HCEC 1CT (cell line): ENCODE measurements at regions not wholly inside any gene's neighbourhood (a gene's known extent, or its start where the extent isn't known, plus 50 kb on each side); places are given as distances from the start of the nearest gene placed in this dataset.

Experiments
- DNase-seq: peaks from one replicate; pipeline ENCODE4 v3.0.0-alpha.2; 2017

GRCh38 chr2:42913280-42913878 lies 121.0 kb upstream of the HAAO start:
- no peak for DNase-seq

GRCh38 chr2:42910645-42911405 lies 118.4 kb upstream of the HAAO start:
- no peak for DNase-seq

DNA sequence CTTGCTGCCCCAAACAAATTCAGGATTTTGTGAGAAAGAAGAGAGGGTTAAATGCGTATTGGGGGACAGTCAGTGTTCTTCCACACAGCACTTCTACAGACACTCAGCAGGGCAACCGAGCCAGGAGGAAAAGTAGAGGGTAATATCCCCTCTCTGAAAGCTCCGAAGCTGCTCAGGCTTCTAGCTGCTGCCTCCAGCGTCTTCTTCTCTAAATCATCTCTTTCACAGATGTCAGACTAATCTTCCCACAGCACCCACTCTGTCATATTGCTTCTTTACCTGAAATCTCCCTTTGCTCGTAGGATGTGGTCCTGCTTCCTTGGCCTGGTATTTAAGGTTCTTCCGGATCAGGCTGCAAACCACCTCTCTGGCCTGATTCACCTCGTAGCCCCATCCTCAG lies 117.6 kb upstream of the HAAO start:
- no peak for DNase-seq

DNA sequence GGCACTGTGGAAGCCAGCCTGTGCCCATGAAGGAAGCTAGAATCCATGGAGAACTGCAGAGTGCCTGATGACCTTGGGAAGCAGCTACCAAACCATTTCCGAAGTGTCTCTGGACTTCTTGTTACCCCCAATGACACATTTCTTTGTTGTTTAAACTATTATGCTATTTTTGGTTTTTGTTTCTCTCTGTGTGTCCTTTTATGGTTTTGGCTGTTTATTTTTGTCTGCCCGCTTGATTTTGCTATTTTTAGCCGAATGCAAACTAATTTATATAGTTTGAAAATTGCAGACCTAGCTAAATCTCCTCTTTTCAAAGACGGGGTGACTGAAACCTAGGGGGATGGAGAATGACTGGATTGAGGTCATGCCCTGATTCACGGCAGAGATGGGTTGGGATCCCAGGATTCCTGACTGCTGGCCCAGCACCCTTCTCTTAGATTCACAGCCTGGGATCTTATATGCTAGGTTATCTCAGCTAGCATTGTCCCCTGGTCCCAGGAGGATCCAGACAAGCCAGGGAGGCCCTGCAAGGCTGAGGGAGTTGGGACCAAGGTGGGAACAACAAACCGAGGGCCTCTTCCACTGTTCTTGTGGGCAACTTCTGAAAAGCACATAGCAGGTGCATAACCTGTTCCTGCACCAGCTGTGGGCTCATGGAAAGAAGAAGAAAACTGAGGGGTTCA lies 116.3 kb upstream of the HAAO start:
- DNase-seq, result no peak

DNA sequence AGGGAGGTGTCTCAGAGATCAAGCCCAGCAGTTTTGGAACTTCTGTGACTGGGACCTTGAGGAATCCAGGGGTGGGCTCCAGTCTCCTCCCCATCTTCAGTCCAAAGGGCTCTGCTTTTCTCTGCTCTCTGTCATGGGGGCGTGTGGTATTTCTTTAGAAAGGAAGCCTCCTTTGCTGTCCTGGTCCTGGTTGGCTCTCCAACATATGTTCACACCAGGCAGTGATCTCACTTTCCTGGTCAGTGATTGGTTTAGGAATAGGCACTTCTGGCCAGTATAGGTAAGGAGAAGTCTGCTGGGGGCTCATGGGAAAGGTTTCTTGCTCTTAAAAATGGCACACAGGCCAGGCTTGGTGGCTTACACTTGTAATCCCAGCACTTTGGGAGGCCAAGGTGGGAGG lies 115.5 kb upstream of the HAAO start:
- DNase-seq, result no peak

- DNase-seq, result no peak
These were observed 114.4 kb upstream of the HAAO start for GRCh38 chr2:42906557-42907411.

DNA sequence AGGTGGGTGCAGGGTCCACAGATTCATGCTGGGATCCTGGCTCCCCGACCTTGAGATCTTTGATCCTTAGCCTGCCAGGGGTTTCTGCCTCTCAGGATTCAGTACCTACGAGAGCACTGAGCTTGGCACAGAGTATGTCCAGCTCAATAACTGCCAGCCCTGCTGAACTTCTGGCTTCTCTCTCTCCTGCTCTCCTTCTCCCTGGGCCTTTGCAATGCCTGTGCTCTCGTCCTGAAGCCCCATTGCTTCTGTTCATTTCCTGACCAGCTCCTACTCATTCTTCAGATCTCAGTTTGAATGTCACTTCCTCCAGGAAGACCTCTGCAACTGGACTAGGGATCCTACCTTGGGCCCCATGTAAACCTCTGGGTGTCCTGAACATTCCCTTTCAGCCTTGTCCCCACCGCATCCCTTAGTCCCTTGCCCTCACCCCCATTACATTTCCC lies 113.8 kb upstream of the HAAO start:
- no peak for DNase-seq

DNA sequence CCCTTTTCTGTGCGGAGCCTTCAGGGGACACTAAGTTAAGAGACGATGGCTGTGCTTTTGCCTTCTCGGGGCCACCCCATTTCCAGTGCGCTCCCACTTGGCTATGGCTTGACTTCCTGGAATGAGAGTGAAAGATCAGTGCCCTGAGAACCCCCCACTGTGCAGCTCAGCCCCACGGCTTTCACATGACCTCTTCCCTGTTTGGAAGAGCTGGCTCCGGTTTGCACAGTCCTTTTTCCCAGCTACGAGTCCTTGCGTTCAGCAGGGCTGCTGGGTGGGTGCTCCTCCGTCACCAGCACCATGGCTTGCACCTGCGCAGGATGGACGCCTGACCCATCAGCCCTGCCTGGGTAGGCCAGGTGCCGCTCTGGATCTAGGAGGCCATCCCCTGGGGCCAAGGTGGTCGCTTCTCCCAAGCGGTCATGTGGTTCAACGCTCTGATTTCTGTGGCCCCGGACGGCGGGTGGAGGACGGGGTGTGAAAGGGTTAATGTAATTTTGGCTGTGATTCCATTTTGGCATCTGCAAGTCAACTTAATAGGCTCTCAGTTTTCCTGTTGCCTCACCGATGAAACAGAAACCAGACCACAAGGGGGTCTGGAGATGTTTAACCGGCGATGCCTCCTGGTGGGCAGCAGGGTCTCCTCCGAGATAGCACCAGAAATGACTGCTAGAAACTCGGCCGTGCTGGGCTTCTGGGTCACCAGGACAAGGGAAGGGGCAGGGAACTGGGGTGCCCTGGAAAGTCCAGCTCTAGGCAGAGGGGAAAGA lies 113.1 kb upstream of the HAAO start:
- no peak for DNase-seq

DNA sequence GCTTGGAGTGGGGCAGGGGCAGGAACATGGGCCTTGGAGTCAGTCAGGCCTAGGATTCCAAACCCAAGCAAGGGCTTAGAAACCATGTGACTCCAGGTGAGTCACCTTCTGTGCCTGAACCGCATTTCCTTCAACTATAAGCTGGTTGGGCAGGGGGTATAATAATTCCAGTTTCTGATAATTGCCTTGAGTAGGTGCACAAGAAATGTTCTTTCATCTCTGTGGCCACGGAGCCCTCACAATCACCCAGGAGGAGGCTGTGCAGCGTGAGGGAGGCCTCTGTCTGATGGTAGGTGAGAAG lies 112.1 kb upstream of the HAAO start:
- no peak for DNase-seq

- no peak for DNase-seq
These were observed 111.6 kb upstream of the HAAO start for GRCh38 chr2:42903821-42904575.

DNA sequence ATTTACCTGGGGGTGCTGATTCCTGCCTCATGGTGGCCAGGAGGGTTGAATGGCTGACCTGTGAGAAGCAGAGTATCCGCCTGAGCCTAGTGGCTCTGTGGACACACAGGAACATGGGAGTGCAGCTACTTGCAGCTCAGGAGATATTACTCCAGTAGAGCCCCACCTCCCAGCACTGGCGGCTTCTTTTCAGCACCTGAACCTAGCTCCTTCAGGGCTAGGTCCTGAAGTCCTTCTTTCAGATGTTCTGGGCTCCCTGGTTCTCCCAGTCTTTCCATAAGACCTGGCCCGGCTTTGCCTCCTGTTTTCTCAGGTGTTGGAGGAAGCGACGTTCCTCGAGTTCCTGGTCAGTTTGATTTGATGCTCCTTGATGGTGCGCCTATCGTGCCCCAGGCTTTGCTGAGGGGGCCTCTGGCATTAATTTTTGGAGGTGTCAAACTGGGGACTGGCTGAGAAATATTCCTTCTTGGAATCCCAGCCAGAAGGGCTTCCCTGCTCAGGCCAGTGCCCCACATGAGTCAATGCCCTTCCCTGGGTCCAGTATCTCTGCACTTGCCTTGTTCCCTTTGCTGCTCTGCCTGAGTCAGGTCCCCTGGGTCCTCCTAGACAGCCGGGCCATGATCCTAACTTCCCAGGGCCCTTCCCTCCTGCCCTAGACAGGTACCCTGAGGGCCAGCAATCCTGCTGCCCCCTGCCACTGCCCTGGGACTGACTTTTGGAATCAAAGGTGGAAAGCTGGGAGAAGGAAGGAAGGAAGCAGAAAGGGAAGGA lies 110.7 kb upstream of the HAAO start:
- DNase-seq, result no peak

- peak; percentile 45 for DNase-seq
These were observed 108.8 kb upstream of the HAAO start for GRCh38 chr2:42901076-42901640.

DNA sequence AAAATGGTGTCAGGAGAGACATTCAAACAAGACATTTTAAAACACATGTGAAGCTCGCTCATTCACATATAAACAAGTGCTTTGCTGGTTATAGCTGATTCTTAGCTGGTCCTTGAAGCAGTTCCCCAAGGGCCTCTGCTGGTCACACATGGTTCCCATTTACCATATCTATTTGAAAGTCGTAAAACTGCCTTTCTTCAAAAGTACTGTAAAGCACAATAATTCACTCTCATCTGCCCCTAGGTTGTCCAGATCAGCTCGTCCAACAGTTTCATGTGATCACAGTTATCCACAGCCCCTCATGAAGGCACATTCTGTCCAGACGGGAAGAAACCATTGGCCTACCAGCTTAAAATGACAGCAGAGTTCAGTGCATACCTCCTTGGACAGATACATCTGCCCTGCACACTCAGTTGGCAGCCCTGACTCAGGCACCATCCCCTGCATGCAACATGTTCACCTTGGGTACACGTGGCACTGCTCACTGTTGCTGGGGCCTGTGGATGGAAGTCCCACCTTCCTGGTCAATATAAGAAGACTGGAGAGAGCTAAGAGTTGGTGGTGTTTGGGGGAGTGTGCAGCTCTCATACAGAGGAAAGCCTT lies 108.0 kb upstream of the HAAO start:
- no peak for DNase-seq

DNA sequence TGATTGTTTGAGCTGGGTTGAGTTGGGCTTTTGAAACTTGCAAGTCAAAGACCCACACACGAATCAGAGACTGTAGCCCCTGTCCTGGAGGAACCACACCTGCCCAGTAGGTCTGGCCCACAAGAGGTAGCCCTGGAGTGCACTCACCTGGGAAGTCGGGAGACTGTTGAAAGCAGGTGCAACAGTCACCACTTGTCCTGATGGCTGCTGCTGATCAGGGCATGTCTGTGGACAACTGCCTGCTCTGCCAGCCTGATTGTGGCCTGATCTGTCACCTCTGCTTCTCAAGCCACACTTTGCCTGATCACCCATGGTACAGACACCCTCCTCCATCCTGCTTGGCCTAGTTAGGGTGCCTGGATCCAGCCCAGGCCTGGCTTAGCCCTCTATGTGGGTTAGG lies 105.0 kb upstream of the HAAO start:
- DNase-seq, result no peak

- no peak for DNase-seq
These were observed 103.4 kb upstream of the HAAO start for GRCh38 chr2:42895791-42896135.

DNA sequence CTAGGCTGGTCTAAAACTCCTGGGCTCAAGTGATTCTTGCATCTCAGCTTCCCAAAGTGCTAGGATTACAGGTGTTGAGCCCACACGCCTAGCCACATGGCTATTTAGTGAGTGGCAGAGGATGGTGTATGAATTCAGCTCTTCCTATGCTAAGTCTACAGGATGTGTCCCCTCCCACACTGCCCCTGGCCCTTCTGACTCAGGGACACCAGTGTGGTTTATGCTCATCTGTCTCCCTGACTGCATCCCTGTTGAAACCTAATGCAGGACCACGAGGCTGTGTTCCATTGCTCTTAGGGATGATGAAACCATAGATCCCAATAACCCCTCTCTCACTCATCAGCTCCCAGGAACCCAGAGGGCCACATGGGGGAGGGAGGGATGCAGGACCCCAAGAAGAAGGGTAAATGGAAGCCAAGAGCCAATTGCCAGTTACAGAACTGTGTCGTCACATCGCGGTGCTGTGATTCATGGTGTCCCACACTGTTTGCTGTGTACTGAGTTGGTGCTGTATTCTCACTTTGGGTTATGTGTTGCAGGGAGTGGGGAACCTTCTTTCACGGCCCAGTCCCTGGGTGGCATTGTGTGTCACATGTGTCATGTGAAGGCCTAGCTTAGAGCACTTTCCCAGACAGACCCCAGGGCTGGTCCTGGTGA lies 102.9 kb upstream of the HAAO start:
- DNase-seq, result no peak

GRCh38 chr2:42893047-42893758 lies 100.8 kb upstream of the HAAO start:
- no peak for DNase-seq

- no peak for DNase-seq
These were observed 98.5 kb upstream of the HAAO start for GRCh38 chr2:42890791-42891355.
